CD4-positive, alpha-beta T cell treated with Interleukin-6 for 4 hours (primary cell): ENCODE measurements at regions not wholly inside any gene's neighbourhood (a gene's known extent, or its start where the extent isn't known, plus 50 kb on each side); places are given as distances from the start of the nearest gene placed in this dataset.

Source experiments
- DNase-seq: peaks from one replicate; pipeline ENCODE4 v3.0.0-alpha.2; 2020; ENCODE audit warnings: mixed read lengths

DNA sequence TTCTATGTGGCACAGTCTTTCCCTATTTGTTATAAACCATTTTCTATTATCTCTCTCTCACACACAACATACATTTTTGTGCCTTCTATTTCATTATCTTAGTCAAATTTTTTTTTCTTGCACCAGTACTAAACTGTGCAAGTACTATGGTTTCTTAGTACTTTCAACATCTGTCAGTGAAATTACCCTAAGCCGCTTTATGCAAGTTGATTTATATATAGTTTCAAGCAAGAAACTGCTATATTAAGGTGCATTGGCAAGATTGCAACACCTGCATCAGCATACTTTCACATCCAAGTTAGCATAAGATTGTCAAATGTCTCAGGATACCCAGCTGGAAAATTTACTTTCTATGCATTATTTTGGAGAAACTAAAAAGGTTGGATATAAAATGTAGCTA lies 180.2 kb upstream of the FSTL5 start:
- DNase-seq, result no peak

DNA sequence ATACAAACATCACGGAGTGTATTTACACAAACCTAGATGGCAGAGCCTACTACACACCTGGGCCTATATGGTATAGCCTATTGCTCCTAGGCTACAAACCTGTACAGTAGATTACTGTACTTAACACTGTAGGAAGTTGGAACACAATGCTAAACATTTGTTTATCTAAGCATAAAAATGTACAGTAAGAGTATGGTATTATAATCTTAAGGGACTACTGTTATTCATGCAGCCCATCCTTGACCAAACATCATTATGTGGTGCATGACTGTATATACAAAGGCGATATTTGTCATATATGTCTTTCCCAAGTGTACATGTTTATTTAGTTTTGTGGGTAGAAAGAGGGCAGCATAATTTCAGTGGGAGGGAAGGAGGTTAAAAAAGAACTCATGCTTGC lies 177.7 kb upstream of the FSTL5 start:
- no peak for DNase-seq

DNA sequence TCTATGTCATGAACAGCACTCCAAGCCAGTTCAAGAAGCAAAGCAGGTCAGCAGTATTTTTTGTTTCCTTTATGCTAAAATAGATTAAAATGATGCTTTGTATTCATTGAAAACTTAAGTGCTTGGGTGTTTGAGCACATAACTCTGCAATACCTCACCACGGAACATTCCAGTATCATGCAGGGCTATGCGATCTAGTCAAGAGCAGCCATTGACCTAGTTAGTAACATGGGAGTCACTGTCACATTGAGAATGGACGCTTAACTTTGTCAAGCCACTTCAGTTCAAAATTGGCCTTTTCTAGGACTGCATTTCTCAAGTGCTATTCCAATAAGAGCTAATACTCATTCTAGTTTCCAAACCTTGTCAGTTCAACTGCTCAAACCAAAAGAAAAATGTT lies 160.1 kb upstream of the FSTL5 start:
- no peak for DNase-seq

DNA sequence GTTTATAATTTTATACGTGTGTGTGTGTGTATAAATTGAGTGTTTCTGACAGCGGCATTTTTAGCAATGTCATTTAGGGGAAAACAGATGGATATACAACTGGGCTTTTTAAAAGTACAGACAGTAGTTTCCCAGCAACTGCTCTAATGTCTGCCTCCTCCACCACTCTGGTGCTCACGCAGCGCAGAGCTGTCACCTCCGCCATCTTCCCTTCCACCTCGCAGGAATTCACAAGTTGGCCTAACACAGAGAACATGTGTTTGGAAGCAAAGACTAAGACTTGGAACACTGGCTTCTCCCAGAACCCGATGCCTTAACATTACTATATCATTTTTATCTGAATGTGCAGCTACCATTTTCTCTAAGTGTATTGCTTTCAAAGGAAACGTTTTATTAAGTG lies 158.3 kb upstream of the FSTL5 start:
- no peak for DNase-seq

DNA sequence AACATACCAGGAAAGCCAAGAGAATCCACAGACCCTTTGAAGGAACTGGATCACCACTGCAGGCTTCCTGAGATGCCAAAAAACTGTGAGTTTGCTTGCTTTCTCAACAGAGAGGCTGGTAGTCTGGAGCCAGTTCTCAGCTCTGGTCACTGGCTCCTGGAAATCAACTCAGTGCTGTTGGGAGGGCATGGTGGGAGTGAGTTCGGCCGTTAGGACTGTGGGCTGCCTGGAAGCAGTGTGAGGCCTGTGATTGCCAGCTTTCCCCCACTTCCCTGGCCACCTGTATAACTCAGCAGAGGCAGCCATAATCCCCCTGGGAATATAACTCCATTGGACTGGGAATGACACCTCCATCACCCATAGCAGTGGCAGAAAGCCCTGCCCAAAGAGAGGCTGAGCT lies 122.0 kb upstream of the FSTL5 start:
- DNase-seq, result no peak

DNA sequence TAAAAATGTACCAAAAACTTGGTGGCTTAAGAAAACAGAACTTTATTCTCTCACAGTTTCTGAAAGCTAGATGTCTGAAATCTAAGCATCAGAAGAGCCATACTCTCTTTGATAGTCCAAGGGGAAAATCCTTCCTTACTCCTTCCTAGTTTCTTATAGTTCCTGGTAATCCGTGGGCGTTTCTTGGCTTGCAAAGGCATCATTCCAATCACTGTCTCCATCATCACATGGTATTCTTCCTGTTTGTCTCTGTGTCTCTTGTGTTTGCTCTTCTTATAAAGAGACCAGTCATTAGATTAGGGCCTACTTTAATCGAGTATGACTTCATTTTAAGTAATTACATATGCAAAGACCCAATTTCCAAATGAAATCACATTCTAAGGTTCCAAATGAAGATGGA lies 118.9 kb upstream of the FSTL5 start:
- DNase-seq, result no peak

DNA sequence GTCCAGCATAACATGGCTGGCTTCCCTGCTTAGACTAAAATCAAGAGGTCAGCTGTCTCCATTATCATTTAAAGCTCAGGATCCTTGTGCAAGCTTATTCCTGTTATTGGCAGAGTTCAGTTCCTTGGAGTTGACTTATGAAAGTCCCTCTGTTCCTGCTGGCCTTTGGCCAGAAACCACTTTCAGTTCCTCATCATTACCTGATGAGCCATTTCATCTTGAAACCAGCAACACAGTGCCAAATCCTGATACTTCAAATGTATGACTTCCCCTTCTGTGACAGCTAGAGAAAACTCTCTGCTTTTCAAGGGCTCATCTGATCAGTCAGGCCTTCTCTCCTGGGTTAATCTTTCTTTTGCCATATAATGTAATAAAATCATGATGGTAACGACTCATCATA lies 110.6 kb upstream of the FSTL5 start:
- DNase-seq, result no peak

DNA sequence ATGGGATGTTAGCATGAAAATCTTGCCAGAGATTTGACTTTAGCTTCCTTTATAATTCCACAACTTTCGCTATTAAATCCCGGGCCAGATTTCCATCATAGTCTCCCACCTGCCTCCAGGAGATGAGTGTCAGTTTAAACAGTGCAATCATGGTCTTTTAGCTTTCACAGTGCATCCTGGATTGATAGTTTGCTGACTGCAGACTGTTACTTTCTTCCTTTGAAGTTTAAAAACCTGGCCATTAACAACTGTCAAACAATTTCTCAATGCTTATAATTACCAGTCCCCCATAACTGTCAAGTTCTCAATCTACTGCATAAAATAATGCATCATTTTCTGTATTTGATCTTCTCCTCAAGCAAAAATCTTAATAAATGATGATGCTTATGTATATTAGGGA lies 108.4 kb upstream of the FSTL5 start:
- no peak for DNase-seq

DNA sequence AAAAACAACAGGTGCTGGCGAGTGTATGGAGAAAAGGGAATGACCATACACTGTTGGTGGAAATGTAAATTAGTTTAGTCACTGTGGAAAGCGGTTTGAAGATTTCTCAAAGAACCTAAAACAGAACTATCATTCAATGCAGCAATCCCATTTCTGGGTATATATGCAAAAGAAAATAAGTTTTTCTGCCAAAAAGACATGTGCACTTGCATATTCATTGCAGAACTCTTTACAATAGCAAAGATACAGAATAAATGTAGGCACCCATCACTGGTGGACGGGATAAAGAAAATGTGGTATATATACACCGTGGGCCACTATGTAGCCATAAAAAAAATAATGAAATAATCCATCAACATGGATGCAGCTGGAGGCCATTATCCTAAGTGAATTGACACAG lies 105.1 kb upstream of the FSTL5 start:
- DNase-seq, result no peak

DNA sequence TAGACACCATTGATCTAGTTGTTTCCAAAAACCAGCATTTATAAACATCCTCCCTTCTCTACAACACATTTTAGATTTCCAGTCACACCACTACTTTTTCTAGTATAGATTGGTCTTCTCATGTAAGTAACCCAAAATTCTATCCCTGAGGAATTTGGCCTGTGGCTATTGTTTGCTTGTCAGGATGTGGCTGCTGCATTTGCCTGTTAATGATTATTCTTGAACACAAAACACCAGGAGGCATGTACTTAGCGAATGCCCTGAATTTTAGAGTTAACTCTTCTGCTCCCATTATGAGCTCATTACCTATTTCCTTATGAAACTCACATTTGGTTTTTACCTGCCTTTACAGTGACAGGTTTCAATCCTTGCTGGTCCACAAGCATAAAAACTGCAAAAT lies 102.0 kb upstream of the FSTL5 start:
- DNase-seq, result no peak

DNA sequence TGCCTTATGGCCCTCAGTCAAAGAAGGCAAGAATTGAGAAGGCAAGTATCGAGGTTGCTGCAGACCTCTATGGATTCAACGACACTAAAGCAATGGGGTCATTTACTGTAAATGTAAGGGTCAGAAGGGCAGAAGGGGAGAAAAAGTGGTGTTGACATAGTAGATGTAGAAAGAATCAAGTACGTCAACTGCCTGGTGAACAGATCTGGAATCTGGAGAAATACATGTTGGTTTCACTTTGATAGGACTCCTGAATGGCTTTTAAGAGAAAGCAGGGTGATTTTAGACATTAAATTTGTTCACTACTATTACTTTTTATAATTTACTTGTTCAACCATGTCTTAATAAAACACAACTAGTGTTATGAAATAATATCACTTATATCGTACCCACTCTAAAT lies 81.3 kb upstream of the FSTL5 start:
- no peak for DNase-seq

DNA sequence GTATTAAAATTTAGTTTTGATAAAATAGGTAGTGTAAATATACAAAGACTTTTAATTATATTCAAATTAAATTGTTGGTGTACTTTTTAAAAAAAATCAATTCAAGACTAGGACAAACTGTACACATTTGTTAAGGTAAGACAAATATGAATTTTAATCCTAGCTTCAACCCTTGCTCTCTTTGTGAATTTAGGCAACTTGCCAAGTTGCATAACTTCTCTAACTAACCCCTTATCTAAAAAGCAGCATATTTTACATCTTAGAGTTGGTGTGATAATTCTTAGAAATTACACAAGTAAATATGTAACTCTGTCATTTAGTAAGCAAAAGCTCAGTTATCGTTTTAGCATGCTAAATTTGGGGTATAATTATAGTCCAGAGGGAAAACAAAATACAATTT lies 78.1 kb upstream of the FSTL5 start:
- no peak for DNase-seq

DNA sequence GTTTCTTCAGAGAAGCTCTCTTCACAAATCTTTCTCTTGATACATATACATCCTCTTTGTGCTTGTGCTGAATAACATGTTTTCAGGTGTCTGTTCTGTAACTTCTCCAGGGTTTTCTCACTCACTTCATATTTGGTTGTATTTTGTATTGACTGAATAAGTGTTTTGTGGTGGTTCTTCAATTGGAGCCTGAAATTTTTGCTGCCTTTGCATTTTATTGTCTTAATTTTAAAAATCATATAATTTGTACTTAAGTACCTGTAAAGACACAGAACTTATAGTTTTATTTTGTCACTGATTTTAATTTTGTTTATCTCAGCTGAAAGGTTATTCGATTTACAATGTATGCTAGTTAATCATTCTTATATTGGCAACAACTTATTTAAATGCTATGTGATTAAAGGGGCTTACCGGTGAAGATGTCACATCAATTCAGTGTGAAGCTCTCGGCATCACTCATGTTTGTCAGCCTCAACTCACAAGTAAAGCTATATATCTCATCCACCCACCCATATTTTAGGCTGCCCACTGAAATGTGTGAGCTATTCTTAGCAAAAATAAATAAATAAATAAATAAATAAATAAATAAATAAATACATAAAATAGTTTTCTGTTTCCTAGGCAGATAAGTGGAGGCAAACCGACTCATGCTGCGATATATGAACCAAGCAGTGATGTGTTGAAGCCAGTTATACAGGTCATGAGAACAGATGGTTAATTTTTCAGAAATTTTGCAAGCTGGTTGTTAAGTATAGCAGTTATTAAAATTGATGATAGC lies 76.4 kb upstream of the FSTL5 start:
- no peak for DNase-seq

DNA sequence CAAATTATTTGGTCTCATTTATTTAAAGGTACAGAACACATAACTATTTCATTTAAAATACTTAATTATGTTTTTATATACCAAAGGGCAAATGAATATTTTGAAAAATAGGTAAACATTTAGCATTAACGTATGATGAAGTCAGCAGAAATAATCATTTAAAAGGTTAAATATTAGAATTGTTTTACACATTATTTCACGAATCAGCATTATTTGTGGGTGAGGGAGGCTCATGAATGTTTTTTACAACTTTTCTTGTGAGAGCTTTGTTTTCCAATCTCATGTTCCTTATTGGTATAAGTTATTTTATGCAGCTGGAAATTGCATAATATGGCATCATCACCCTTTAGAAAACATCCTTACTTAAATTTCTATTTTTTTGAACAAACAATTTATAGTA lies 73.9 kb upstream of the FSTL5 start:
- no peak for DNase-seq

DNA sequence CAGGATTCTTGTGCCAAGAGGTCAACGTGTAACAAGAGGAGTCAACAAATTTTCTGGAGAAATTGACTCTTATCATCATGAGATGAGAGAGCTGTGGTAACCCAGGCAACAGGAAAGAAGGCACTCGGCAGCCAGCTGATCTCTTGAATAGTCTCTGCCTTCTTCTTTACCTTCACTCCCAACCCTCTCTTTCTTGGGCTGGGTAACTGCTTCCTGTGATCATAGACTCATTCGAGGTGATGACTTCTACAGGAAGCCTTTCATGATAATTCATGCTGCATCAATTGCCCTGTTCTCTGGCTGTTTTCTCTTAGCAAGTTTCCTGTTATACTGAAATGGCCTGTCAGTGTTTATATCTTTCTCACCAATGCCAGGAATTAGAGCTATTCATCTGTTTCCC lies 70.8 kb upstream of the FSTL5 start:
- DNase-seq, result peak; percentile 15

DNA sequence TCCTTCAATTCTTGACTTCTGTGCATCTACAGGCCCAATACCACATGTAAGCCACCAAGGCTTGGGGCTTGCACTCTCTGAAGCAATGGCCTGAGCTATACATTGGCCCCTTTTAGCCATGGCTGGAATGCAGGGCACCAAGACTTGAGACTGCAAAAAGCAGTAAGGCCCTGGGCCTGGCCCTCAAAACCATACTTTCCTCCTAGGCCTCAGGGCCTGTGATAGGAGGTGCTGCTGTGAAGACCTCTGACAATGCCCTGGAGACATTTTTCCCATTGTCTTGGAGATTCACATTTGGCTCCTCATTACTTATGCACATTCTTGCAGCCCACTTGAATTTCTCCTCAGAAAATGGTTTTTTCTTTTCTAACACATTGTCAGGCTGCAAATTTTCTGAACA lies 68.5 kb upstream of the FSTL5 start:
- no peak for DNase-seq

DNA sequence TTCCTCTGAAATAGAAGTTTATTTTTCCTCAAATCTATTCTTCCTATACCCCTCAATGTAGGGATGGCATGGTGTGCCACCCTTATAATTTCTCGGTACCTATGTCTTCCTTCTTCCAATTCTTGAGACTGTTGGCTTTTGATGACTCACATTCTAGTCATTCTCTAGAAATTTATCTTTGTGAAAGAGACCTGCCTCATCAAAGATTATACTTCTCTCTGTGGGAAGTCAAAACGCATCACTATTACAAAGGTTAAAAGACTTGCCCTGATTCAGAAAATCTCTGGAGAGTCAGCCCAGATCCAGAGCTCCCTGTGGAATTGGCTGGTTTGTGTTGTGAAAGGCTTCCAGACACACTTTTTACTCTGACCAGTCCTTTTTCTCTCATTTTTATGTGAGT lies 65.9 kb upstream of the FSTL5 start:
- DNase-seq, result no peak

DNA sequence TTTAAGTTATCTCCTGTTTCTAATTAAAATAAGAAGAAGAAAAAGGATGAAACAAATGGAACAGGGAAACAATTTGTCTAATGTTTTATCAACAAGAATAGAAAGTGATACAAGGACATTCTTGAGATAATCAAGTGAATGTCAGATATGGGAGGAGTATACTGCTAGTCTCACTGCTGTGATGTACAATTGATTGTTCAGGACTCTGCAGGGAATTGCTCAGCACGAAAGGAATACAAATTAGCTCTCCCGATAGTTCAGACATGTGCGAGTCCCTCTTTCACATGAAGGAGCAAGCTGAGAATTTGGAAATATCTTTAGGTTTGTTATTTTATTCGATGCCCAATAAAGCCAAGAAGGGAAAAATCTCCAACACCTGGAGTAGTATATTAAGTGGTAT lies 57.3 kb upstream of the FSTL5 start:
- DNase-seq, result no peak
